H1 (cell line): ENCODE measurements at regions not wholly inside any gene's neighbourhood (a gene's known extent, or its start where the extent isn't known, plus 50 kb on each side); places are given as distances from the start of the nearest gene placed in this dataset.

ENCODE experiments used
- CTCF ChIA-PET: fragments of 300-600 bp; sonication (Branson Sonifier 250); formaldehyde crosslinking; loops from one replicate; lab custom pipeline; 2021; ENCODE audit not compliant: partially characterized antibody; lab: Charles Lee
- POLR2A ChIA-PET: fragments of 300-600 bp; sonication (Branson Sonifier 250); formaldehyde crosslinking; loops from one replicate; lab custom pipeline; 2021; ENCODE audit warnings: inconsistent platforms; ENCODE audit not compliant: partially characterized antibody; lab: Charles Lee
- DNase-seq, 2 experiments: peaks; one replicate each; pipeline versions ENCODE4 v3.0.0 to v3.0.0-alpha.2; 2010 to 2022; ENCODE audit warnings: low spot score in 2 of 2, low read depth in 1 of 2, mixed read lengths in 1 of 2
- FAIRE-seq: peaks from 2 replicates; lab custom pipeline; 2011; peaks lifted over from hg19 to GRCh38; lab: Jason Lieb, UNC
- H2AFZ ChIP-seq: 2 replicates; pipeline ENCODE4 v1.8.1; 2012; ENCODE audit warnings: low read length, inconsistent platforms
- H2AK5ac ChIP-seq: 2 replicates; pipeline ENCODE4 v1.6.1; 2013; ENCODE audit warnings: low read depth, low read length
- H2BK120ac ChIP-seq: replicated peaks from 2 replicates; pipeline ENCODE3; 2013; ENCODE audit warnings: low read depth, low read length, inconsistent platforms
- H2BK12ac ChIP-seq: 2 replicates; pipeline ENCODE4 v1.6.1; 2013; ENCODE audit warnings: low read depth, low read length
- H2BK15ac ChIP-seq: 2 replicates; pipeline ENCODE4 v1.6.1; 2013; ENCODE audit warnings: low read length
- H2BK20ac ChIP-seq: 2 replicates; pipeline ENCODE4 v1.6.1; 2013; ENCODE audit warnings: low read length
- H2BK5ac ChIP-seq: 2 replicates; pipeline ENCODE4 v1.6.1; 2013; ENCODE audit warnings: low read depth, low read length
- H3K14ac ChIP-seq: 2 replicates; pipeline ENCODE4 v1.6.1; 2013; ENCODE audit warnings: inconsistent platforms; ENCODE audit not compliant: insufficient read length
- H3K18ac ChIP-seq: 2 replicates; pipeline ENCODE4 v1.6.1; 2013; ENCODE audit warnings: low read length; ENCODE audit errors: extremely low read depth
- H3K23ac ChIP-seq: 2 replicates; pipeline ENCODE4 v1.6.1; 2013; ENCODE audit warnings: inconsistent platforms; ENCODE audit not compliant: insufficient read length
- H3K23me2 ChIP-seq: 2 replicates; pipeline ENCODE4 v1.6.1; 2013; ENCODE audit warnings: low read depth, low read length
- H3K27ac ChIP-seq: 2 replicates; pipeline ENCODE4 v1.6.1; 2011; ENCODE audit warnings: low read depth, low read length, inconsistent platforms
- H3K27me3 ChIP-seq, 4 experiments: replicated peaks in 1 of 4; 1 replicate in 1 of 4; 2 replicates in 3 of 4; pipeline versions ENCODE4 v1.6.1 to v1.8.1; 2011 to 2013; ENCODE audit warnings: low read length in 3 of 4, mild to moderate bottlenecking in 3 of 4, inconsistent platforms in 2 of 4, mixed read lengths in 2 of 4, moderate library complexity in 1 of 4; ENCODE audit not compliant: control insufficient read depth in 3 of 4, insufficient read depth in 3 of 4; ENCODE audit errors: extremely low read depth in 1 of 4
- H3K36me3 ChIP-seq, 4 experiments: 2 replicates each; pipeline versions ENCODE4 v1.6.1 to v1.8.1; 2011 to 2013; ENCODE audit warnings: mild to moderate bottlenecking in 4 of 4, low read length in 3 of 4, moderate library complexity in 2 of 4, control low read depth in 1 of 4, inconsistent platforms in 1 of 4; ENCODE audit not compliant: insufficient read depth in 4 of 4, control insufficient read depth in 2 of 4
- H3K4ac ChIP-seq: replicated peaks from 2 replicates; pipeline ENCODE3; 2013; ENCODE audit warnings: low read length, low read depth, mixed read lengths, inconsistent platforms; ENCODE audit not compliant: insufficient read length
- H3K4me1 ChIP-seq, 4 experiments: replicated peaks in 1 of 4; 1 replicate in 1 of 4; 2 replicates in 3 of 4; pipeline versions ENCODE4 v1.6.1 to v1.8.1; 2011 to 2013; ENCODE audit warnings: low read length in 3 of 4, inconsistent platforms in 2 of 4, mixed read lengths in 1 of 4; ENCODE audit not compliant: insufficient read depth in 4 of 4, control insufficient read depth in 3 of 4
- H3K4me2 ChIP-seq, 2 experiments: 2 replicates each; pipeline versions ENCODE4 v1.6.1 to v1.8.1; 2011 to 2013; ENCODE audit warnings: low read depth in 2 of 2, low read length in 2 of 2, control low read depth in 1 of 2, inconsistent platforms in 1 of 2, mild to moderate bottlenecking in 1 of 2; ENCODE audit not compliant: insufficient read depth in 1 of 2
- H3K4me3 ChIP-seq, 4 experiments: fragments of 200-600, 300-600 bp in 1 of 4; sonication (generic), shearing (Covaris generic), sonication (Bioruptor Twin) in 1 of 4; 2 replicates each; pipeline versions ENCODE4 v1.5.1 to v1.8.1; 2011 to 2016; ENCODE audit warnings: low read length in 4 of 4, low read depth in 3 of 4, control low read depth in 2 of 4, inconsistent platforms in 2 of 4, mild to moderate bottlenecking in 2 of 4, mixed read lengths in 1 of 4, moderate library complexity in 1 of 4; ENCODE audit not compliant: insufficient read depth in 2 of 4; ENCODE audit errors: extremely low read depth in 1 of 4
- H3K56ac ChIP-seq: replicated peaks from 2 replicates; pipeline ENCODE3; 2013; ENCODE audit warnings: low read depth, mild to moderate bottlenecking, mixed read lengths, low read length, inconsistent platforms; ENCODE audit not compliant: insufficient read length
- H3K79me1 ChIP-seq: 2 replicates; pipeline ENCODE4 v1.6.1; 2013; ENCODE audit warnings: low read depth, low read length, control low read depth
- H3K79me2 ChIP-seq, 2 experiments: 2 replicates each; pipeline versions ENCODE4 v1.6.1 to v1.8.1; 2012 to 2013; ENCODE audit warnings: low read length in 2 of 2, mild to moderate bottlenecking in 2 of 2, inconsistent platforms in 1 of 2; ENCODE audit not compliant: insufficient read depth in 2 of 2, control insufficient read depth in 1 of 2
- H3K9ac ChIP-seq, 4 experiments: replicated peaks in 1 of 4; 1 replicate in 1 of 4; 2 replicates in 3 of 4; pipeline versions ENCODE4 v1.6.1 to v1.8.1; 2011 to 2013; ENCODE audit warnings: low read depth in 3 of 4, low read length in 3 of 4, control low read depth in 2 of 4, mild to moderate bottlenecking in 2 of 4, moderate library complexity in 2 of 4, inconsistent platforms in 1 of 4; ENCODE audit errors: extremely low read depth in 1 of 4
- H3K9me3 ChIP-seq, 2 experiments: 2 replicates each; pipeline versions ENCODE4 v1.6.1 to v1.8.1; 2012 to 2013; ENCODE audit warnings: mild to moderate bottlenecking in 2 of 2, moderate library complexity in 2 of 2, control low read depth in 1 of 2, inconsistent platforms in 1 of 2, low read depth in 1 of 2, low read length in 1 of 2, mixed read lengths in 1 of 2; ENCODE audit not compliant: insufficient read depth in 2 of 2
- H4K20me1 ChIP-seq, 2 experiments: replicated peaks in 1 of 2; 2 replicates each; pipeline versions ENCODE3 to v1.8.1; 2011 to 2013; ENCODE audit warnings: inconsistent platforms in 2 of 2, low read length in 2 of 2, mild to moderate bottlenecking in 1 of 2; ENCODE audit not compliant: insufficient read depth in 2 of 2, control insufficient read depth in 1 of 2
- H4K5ac ChIP-seq: 2 replicates; pipeline ENCODE4 v1.6.1; 2013; ENCODE audit warnings: low read length, low read depth, mixed read lengths, inconsistent platforms; ENCODE audit not compliant: insufficient read length
- H4K8ac ChIP-seq: 2 replicates; pipeline ENCODE4 v1.8.0; 2013; ENCODE audit warnings: mild to moderate bottlenecking, moderate library complexity, low read length, inconsistent platforms; ENCODE audit not compliant: insufficient read depth; ENCODE audit errors: extremely low read depth
- H4K91ac ChIP-seq: replicated peaks from 2 replicates; pipeline ENCODE3; 2013; ENCODE audit warnings: low read length, mixed read lengths, inconsistent platforms; ENCODE audit not compliant: insufficient read length
- ATF2 ChIP-seq: IDR thresholded peaks from 2 replicates; pipeline ENCODE4 v1.6.1; 2012; ENCODE audit warnings: low read length, inconsistent platforms
- KDM4A ChIP-seq: IDR thresholded peaks from one replicate; pipeline ENCODE4 v1.7.1; 2012; ENCODE audit warnings: low read depth, mild to moderate bottlenecking, moderate library complexity, low read length, inconsistent platforms; ENCODE audit not compliant: severe bottlenecking
- WGBS, 2 experiments: shearing (Covaris generic) in 1 of 2; methylation state at CpG; one replicate each; pipeline versions ENCODE4 v1.1.6 to v1.1.7; 2013 to 2015; ENCODE audit warnings: low lambda C conversion rate in 2 of 2, mixed read lengths in 2 of 2, inconsistent platforms in 1 of 2, low coverage in 1 of 2, missing lambda C conversion rate in 1 of 2; ENCODE audit not compliant: insufficient replicate concordance in 2 of 2, insufficient coverage in 1 of 2, insufficient read length in 1 of 2; ENCODE audit errors: extremely low coverage in 1 of 2, missing lambda C conversion rate in 1 of 2; 5-methylcytosine and 5-hydroxymethylcytosine counted together

GRCh38 chr2:84278386-84278785 lies 180.7 kb downstream of the SUCLG1 start:
- CTCF ChIA-PET, result no interaction called here
- Histone ChIP-seq H3K79me2 (no peaks in the 10 kb centered on the region), H4K20me1 (no peaks in the 10 kb centered on the region), H3K9me3 (no peaks in the 10 kb centered on the region), H3K36me3 (no peaks in the 10 kb centered on the region), H3K27ac (no peak overlapping the region), H3K9ac (no peak overlapping the region), H3K23ac (no peak overlapping the region), H2AFZ (no peak overlapping the region), H4K5ac (no peak overlapping the region), H3K79me1 (no peaks in the 10 kb centered on the region), H2BK20ac (no peak overlapping the region), H3K27me3 (no peaks in the 10 kb centered on the region), H3K56ac (no peak overlapping the region), H2BK15ac (no peak overlapping the region), H3K14ac (no peak overlapping the region), H2BK5ac (no peak overlapping the region), H2AK5ac (no peak overlapping the region), H2BK120ac (no peak overlapping the region), H3K4me1 (peaks cover 0 to 3% (median 0%) of the 10 kb centered on the region in 4 experiments; a peak in 1 of 7 replicates), H2BK12ac (no peak overlapping the region), H4K91ac (no peak overlapping the region), H4K8ac (no peak overlapping the region), H3K4ac (no peak overlapping the region), H3K18ac (no peak overlapping the region), H3K4me3 (no peak overlapping the region), H3K23me2 (no peaks in the 10 kb centered on the region), H3K4me2 (no peak overlapping the region)
- TF ChIP-seq KDM4A, result no peak
- no peak for TF ChIP-seq ATF2
- no peak for FAIRE-seq
- 96% methylated on average over 2 of the region's 2 CpGs; no CpG with 5 or more reads in 1 of the 2 experiments for WGBS, 2 experiments
- no peak for DNase-seq
- POLR2A ChIA-PET, result no interaction called here
